A549 (cell line): ENCODE measurements at regions not wholly inside any gene's neighbourhood (a gene's known extent, or its start where the extent isn't known, plus 50 kb on each side); places are given as distances from the start of the nearest gene placed in this dataset.

Source experiments
- ATAC-seq, 2 experiments: fragments of 200-7000 bp in 1 of 2; fragments of >200 bp in 1 of 2; cut with Nextera tagmentation in 1 of 2; cut with Tn5 transposase in 1 of 2; 3 replicates each; pipeline versions ENCODE4 v1.8.0 to v1.9.1; 2018 to 2020; ENCODE audit warnings: mild to moderate bottlenecking in 1 of 2, moderate library complexity in 1 of 2
- CTCF ChIA-PET: fragments of 300-600 bp; sonication (Branson Sonifier 250); formaldehyde crosslinking; extraction: SDS; loops from one replicate; lab custom pipeline; 2021; ENCODE audit warnings: antibody characterized with exemption, inconsistent platforms; lab: Yijun Ruan, JAX
- POLR2A ChIA-PET: fragments of 350-600 bp; formaldehyde crosslinking; extraction: SDS; loops from one replicate; lab custom pipeline; 2021; ENCODE audit warnings: antibody characterized with exemption, inconsistent platforms; lab: Yijun Ruan, JAX
- DNase-seq, 2 experiments: peaks; one replicate each; pipeline versions ENCODE4 v3.0.0 to v3.0.0-alpha.2; 2011 to 2016; ENCODE audit warnings: low read depth in 1 of 2, low spot score in 1 of 2
- FAIRE-seq: peaks from 2 replicates; lab custom pipeline; 2011; peaks lifted over from hg19 to GRCh38; lab: Jason Lieb, UNC
- H3K27ac ChIP-seq, 2 experiments: fragments of >200 bp; sonication (Bioruptor Twin); formaldehyde crosslinking; 3 replicates each; pipeline ENCODE4 v1.5.1; 2016 to 2017
- H3K4me1 ChIP-seq: fragments of >200 bp; sonication (Bioruptor Twin); formaldehyde crosslinking; 3 replicates; pipeline ENCODE4 v1.6.1; 2016
- H3K4me2 ChIP-seq: fragments of >200 bp; sonication (Bioruptor Twin); formaldehyde crosslinking; 3 replicates; pipeline ENCODE4 v1.6.1; 2016
- H3K4me3 ChIP-seq: fragments of >200 bp; sonication (Bioruptor Twin); formaldehyde crosslinking; 3 replicates; pipeline ENCODE4 v1.5.1; 2016
- H3K9me3 ChIP-seq: fragments of >200 bp; sonication (Bioruptor Twin); formaldehyde crosslinking; 3 replicates; pipeline ENCODE4 v1.6.1; 2016
- CHD4 ChIP-seq: fragments of 200-600 bp; sonication (generic); IDR thresholded peaks from 2 replicates; pipeline ENCODE4 v1.6.1; 2016; ENCODE audit warnings: antibody characterized with exemption, mild to moderate bottlenecking, borderline replicate concordance
- EHF ChIP-seq: fragments of 250-450 bp; sonication (Bioruptor Pico); IDR thresholded peaks from 2 replicates; pipeline ENCODE4 v1.5.0; 2020; ENCODE audit warnings: mild to moderate bottlenecking
- EHMT2 ChIP-seq: fragments of 200-600 bp; sonication (generic); IDR thresholded peaks from 2 replicates; pipeline ENCODE4 v1.6.1; 2016; ENCODE audit warnings: antibody characterized with exemption, low read depth, mild to moderate bottlenecking, moderate library complexity
- ESRRA ChIP-seq: fragments of 150-350 bp; IDR thresholded peaks from 2 replicates; pipeline ENCODE4 v1.6.1; 2014; ENCODE audit warnings: mild to moderate bottlenecking, low read length, borderline replicate concordance
- FOSL2 ChIP-seq, 2 experiments: fragments of 450-650 bp in 1 of 2; fragments of >200 bp in 1 of 2; sonication (Bioruptor Twin) in 1 of 2; formaldehyde crosslinking; IDR thresholded peaks; 2 replicates each; pipeline versions ENCODE4 v1.5.0 to v1.6.1; 2016 to 2020; ENCODE audit warnings: mild to moderate bottlenecking in 1 of 2, moderate library complexity in 1 of 2
- FOXS1 ChIP-seq: fragments of 250-450 bp; sonication (Bioruptor Pico); IDR thresholded peaks from 2 replicates; pipeline ENCODE4 v1.5.0; 2020; ENCODE audit warnings: mild to moderate bottlenecking, moderate library complexity
- GATA3 ChIP-seq: IDR thresholded peaks from 2 replicates; pipeline ENCODE4 v1.6.1; 2012; ENCODE audit warnings: borderline replicate concordance
- HOXA7 ChIP-seq: fragments of 250-450 bp; sonication (Bioruptor Pico); IDR thresholded peaks from 2 replicates; pipeline ENCODE4 v1.5.0; 2020; ENCODE audit warnings: mild to moderate bottlenecking, moderate library complexity
- JUN ChIP-seq, 2 experiments: fragments of >200 bp; sonication (Bioruptor Twin); formaldehyde crosslinking; IDR thresholded peaks; 2 replicates in 1 of 2; 3 replicates in 1 of 2; pipeline ENCODE4 v1.6.1; 2016 to 2017
- MAFK ChIP-seq: fragments of 450-650 bp; IDR thresholded peaks from 2 replicates; pipeline ENCODE4 v1.6.1; 2014; ENCODE audit not compliant: partially characterized antibody
- MAZ ChIP-seq: fragments of 150-350 bp; IDR thresholded peaks from 2 replicates; pipeline ENCODE4 v1.6.1; 2014; ENCODE audit warnings: antibody characterized with exemption, low read depth, low read length, borderline replicate concordance
- NFE2L2 ChIP-seq: fragments of 150-350 bp; conservative IDR thresholded peaks from 2 replicates; pipeline ENCODE4 v1.6.1; 2014; ENCODE audit warnings: low read length
- POLR2A ChIP-seq: IDR thresholded peaks from 2 replicates; pipeline ENCODE4 v1.6.1; 2012; ENCODE audit warnings: mild to moderate bottlenecking, low read length
- POLR2AphosphoS2 ChIP-seq: conservative IDR thresholded peaks from 2 replicates; pipeline ENCODE4 v1.6.1; 2012; ENCODE audit warnings: low read length, improper control_type of control experiment, inconsistent platforms
- RARB ChIP-seq: fragments of 250-450 bp; sonication (Bioruptor Pico); IDR thresholded peaks from 2 replicates; pipeline ENCODE4 v1.8.0; 2021; ENCODE audit warnings: mild to moderate bottlenecking, moderate library complexity
- RNF2 ChIP-seq: fragments of 200-600 bp; sonication (generic); IDR thresholded peaks from 2 replicates; pipeline ENCODE4 v1.6.1; 2016; ENCODE audit warnings: low read depth, mild to moderate bottlenecking, antibody characterized with exemption, moderate library complexity, borderline replicate concordance
- SMC3 ChIP-seq: fragments of >200 bp; sonication (Bioruptor Twin); formaldehyde crosslinking; IDR thresholded peaks from 3 replicates; pipeline ENCODE4 v1.6.1; 2018; ENCODE audit warnings: inconsistent platforms
- TFCP2L1 ChIP-seq: fragments of 250-450 bp; sonication (Bioruptor Pico); IDR thresholded peaks from 2 replicates; pipeline ENCODE4 v1.5.0; 2021; ENCODE audit warnings: mild to moderate bottlenecking
- ZFP36 ChIP-seq: fragments of 450-650 bp; IDR thresholded peaks from 2 replicates; pipeline ENCODE4 v1.6.1; 2014; ENCODE audit warnings: borderline replicate concordance; ENCODE audit not compliant: partially characterized antibody
- ZNF302 ChIP-seq: fragments of 250-450 bp; sonication (Bioruptor Pico); IDR thresholded peaks from 2 replicates; pipeline ENCODE4 v1.9.0; 2021; ENCODE audit warnings: inconsistent platforms, mild to moderate bottlenecking, moderate library complexity
- WGBS: methylation state at CpG from one replicate; pipeline ENCODE4 v1.1.6; 2017; ENCODE audit errors: missing lambda C conversion rate; 5-methylcytosine and 5-hydroxymethylcytosine counted together
- TF ChIP-seq, protein P1 (sequence below): IDR thresholded peaks from 2 replicates; pipeline ENCODE4 v1.6.1; 2012
- TF ChIP-seq, protein P2 (sequence below): fragments of >200 bp; sonication (Bioruptor Twin); formaldehyde crosslinking; IDR thresholded peaks from 2 replicates; pipeline ENCODE4 v1.6.1; 2016
- TF ChIP-seq, protein P3 (sequence below): IDR thresholded peaks from 2 replicates; pipeline ENCODE4 v1.6.1; 2012; ENCODE audit warnings: low read depth, borderline replicate concordance

DNA sequence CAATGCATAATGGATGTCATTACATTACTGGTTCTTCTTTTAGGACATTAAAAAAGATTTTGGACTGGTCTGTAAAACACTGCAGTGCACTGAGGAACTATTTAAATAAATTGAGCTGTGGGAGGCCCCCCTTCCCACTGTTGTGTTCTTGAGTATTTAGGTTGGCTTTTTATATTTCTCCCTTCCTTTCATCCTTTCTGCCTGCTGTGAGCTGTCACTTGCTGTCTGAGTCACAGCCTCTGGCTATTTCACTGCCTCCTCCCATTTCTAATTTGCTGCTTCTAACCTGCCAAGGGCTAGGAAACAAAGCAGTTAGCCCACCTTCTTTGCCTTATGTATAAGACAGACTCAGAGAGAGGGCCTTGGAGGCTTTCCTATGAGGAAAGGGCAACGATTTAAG, 89.0 kb upstream of the FNDC3B start (continued):
- TF ChIP-seq, protein P1, sequence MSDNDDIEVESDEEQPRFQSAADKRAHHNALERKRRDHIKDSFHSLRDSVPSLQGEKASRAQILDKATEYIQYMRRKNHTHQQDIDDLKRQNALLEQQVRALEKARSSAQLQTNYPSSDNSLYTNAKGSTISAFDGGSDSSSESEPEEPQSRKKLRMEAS: no peak
- no peak for TF ChIP-seq EHMT2

DNA sequence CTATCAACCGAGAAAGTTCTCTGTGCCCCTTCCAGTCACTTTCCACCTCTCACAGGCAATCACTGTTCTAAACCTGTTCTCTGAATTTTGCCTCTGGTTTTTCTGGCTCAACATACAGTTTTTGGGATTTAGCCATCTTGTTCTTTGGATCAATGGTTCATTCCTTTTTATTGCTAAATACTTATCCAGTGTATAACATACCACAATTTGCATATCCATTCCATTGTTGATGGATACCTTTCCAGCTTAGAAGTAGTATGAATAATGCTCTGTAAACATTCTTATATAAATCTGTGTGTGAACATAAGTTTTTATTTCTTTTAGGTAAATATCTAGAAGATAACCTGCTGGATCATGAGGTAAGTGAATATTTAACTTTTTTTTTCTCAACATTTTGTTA, 87.8 kb upstream of the FNDC3B start:
- CTCF ChIA-PET: no interaction called here

DNA sequence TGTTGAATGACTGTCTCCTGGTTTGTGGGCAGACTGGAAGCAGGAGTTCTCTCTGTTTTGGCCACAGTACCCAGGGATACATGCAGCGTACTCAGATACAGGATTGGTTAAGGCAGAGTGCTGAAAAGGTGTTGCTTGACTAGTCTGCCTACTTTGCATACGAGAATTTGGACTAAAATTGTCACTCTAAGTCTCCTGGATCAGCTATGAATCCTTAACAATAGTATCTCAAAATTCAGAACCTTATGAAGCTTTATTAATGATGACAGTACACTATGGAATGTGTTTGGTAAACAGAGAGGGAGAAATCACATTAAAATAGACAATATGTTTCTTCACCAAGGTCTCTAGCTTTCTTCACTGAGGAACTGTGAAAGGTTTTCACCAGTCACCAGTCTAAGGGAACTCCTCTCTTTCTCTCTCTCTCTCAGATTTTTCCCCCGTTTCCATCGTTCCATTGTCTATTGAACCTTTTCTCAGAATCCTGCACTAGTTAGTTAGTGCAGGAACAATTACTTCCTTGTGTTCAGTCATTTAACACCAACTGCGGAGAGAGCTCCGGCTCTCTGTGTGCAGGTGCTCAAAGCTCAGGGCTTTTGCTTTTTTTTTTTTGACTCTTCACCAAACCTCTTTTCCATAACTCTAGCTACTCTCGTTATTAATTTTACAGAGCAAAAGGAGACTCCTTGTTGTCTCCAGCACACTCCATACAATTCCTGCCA, 85.9 kb upstream of the FNDC3B start:
- peak overlapping the region; percentile 63 for H3K4me2 ChIP-seq
- TF ChIP-seq JUN (IDR thresholded peaks at IDR 0.05) (no peak), FOSL2 (IDR thresholded peaks at IDR 0.05) (no peak), FOSL2 (CRISPR knock-in tag; IDR thresholded peaks at IDR 0.05) (peak; percentile 35; the same call in 1 of the 2 replicates)
- TF ChIP-seq, all 56 proteins: peak for 1
- 72% methylated on average over 7 of the region's 7 CpGs for WGBS
- Histone ChIP-seq H3K9me3 (no peaks in the 10 kb centered on the region), H3K4me1 (peaks cover 66% of the 10 kb centered on the region), H3K27ac (peak overlapping the region; percentile 67 to 75), H3K4me3 (no peak overlapping the region)
- DNase-seq (no peak), ATAC-seq (peak in 1 of 2 experiments; percentile 64; a peak in 3 of 6 replicates), FAIRE-seq (no peak)
- ChIA-PET POLR2A (interaction anchor here (0.6 kb wide), 1 partner anchor 143 kb away, joined by 3 read pairs; the partner anchor contains the start of gene PLD1), CTCF (no interaction called here)

More for the DNA sequence above, 87.8 kb upstream of the FNDC3B start:
- Histone ChIP-seq H3K4me3 (no peak overlapping the region), H3K27ac (peak overlapping the region in 1 of 2 experiments; percentile 60; a peak in 2 of 6 replicates), H3K9me3 (no peaks in the 10 kb centered on the region), H3K4me1 (peaks cover 69% of the 10 kb centered on the region), H3K4me2 (peak overlapping the region; percentile 23; the same call in 1 of the 3 replicates)
- POLR2A ChIA-PET: no interaction called here
- no peak for ATAC-seq
- DNase-seq: no peak
- no peak for TF ChIP-seq TFCP2L1 (CRISPR knock-in tag)
- no peak for TF ChIP-seq NFE2L2
- 94% methylated on average over 1 of the region's 1 CpG for WGBS
- FAIRE-seq: no peak

DNA sequence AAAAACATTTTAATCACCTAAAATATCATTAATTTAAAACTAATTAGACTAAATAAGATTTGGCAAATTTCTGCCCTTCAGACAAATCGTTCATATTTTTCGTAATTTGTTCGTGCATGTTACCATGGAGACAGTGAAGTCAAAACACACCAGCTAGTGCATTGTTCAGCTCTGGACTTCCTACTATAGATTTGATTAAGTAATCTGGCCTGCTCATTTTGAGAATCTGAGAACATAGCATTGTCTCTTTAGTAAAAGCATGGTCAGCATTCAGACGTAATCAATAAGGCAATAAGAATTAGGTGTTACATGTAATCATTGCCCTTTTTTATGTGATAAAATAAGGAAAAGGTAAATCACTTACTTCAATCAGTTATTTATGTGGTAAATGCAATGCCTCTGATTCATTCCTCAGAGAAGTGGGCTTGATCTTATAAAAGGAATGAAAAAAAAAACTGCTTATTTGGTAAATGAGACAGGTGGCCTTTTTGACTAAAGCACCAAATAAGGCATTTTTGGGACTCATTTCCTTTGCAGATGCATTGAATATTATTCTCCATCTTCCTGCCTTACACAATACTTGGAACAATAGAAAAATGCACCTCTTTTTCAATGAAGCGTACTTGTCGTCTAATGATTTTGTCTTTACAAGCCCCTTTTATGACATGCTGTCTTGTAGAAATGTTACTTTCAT, 84.5 kb upstream of the FNDC3B start:
- FAIRE-seq (no peak), ATAC-seq (no peak), DNase-seq (peak in 1 of 2 experiments; percentile 25)
- TF ChIP-seq MAFK: peak; percentile 12
- no peak for TF ChIP-seq ESRRA
- H3K4me3 ChIP-seq: no peak overlapping the region
- POLR2A ChIA-PET: no interaction called here
- peaks cover 59% of the 10 kb centered on the region for H3K4me1 ChIP-seq
- 59% methylated on average over 6 of the region's 6 CpGs for WGBS
- CTCF ChIA-PET: no interaction called here
- H3K27ac ChIP-seq: peak overlapping the region in 1 of 2 experiments; percentile 3; a peak in 1 of 6 replicates
- no peaks in the 10 kb centered on the region for H3K9me3 ChIP-seq
- H3K4me2 ChIP-seq: peak overlapping the region; percentile 6; the same call in 1 of the 3 replicates

DNA sequence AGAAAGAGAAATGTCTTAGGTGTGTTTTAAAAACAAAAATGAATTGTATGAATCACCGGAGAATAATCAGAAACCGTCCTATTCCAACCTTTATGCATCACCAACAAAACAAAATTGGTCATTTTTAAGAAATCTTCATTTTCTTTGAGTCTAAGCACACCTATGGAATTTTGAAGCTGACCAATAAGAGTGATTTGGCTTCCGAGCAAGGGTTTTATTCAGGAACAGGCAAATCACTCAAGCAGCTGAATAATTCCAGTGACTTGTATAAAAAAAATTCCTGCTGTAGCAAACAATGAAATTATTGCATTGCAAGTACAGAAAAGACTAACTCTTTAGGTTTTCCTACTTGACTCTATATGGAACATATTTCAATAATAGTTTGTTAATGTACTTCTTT, 83.8 kb upstream of the FNDC3B start:
- 87% methylated on average over 3 of the region's 3 CpGs for WGBS
- ATAC-seq (no peak), FAIRE-seq (no peak)
- CTCF ChIA-PET: interaction anchor here (1.1 kb wide), 1 partner anchor 20 kb away, joined by 3 read pairs; no protein-coding TSS in a partner anchor
- no peak for TF ChIP-seq RNF2
- no peak for TF ChIP-seq MAFK
- TF ChIP-seq, all 56 proteins: peak for 0
- H3K4me2 ChIP-seq: no peak overlapping the region
- H3K9me3 ChIP-seq: no peaks in the 10 kb centered on the region
- H3K27ac ChIP-seq: no peak overlapping the region
- peaks cover 52% of the 10 kb centered on the region for H3K4me1 ChIP-seq
- no peak overlapping the region for H3K4me3 ChIP-seq
- DNase-seq: no peak
- POLR2A ChIA-PET: no interaction called here

DNA sequence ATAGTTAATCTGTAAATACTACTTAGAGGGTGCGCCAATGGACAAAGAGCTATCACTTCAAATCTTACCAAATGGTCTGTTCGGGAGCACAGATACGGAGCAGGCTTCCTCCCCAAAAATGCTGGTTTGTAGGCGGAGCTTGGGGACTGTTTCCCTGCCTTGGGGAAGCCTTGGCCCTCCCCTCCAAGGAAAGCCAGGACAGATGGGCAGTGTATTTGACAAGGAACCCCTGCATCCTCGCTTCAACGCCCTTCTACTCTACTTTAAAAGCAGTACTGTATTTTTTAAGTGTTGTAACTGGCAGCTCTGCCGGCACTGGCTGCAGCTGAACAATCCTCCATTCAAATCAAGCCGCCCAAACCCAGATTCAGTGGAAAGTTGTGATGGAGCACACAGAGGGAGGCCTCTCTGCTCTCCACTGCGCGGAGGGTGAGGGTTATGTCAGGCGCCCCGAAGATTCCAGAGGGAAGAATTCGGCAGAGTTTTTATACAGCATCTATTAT, 83.1 kb upstream of the FNDC3B start:
- Histone ChIP-seq H3K4me1 (peaks cover 51% of the 10 kb centered on the region), H3K9me3 (no peaks in the 10 kb centered on the region), H3K27ac (peak overlapping the region in 1 of 2 experiments; percentile 63; a peak in 4 of 6 replicates), H3K4me3 (no peak overlapping the region), H3K4me2 (no peak overlapping the region)
- ATAC-seq (no peak), FAIRE-seq (no peak), DNase-seq (no peak)
- POLR2A ChIA-PET: no interaction called here
- CTCF ChIA-PET: interaction anchor here (0.5 to 1.1 kb wide), 2 partner anchors 20 to 97 kb away, joined by 3 read pairs; no protein-coding TSS in a partner anchor
- WGBS: 95% methylated on average over 13 of the region's 13 CpGs
- TF ChIP-seq ZNF302 (no peak), CHD4 (no peak), POLR2AphosphoS2 (no peak), POLR2A (no peak), FOXS1 (CRISPR knock-in tag) (no peak), SMC3 (no peak), ESRRA (no peak), GATA3 (no peak), RARB (CRISPR knock-in tag) (no peak), EHF (CRISPR knock-in tag) (no peak), MAZ (no peak), ZFP36 (no peak), HOXA7 (CRISPR knock-in tag) (no peak)
- TF ChIP-seq, protein P2, sequence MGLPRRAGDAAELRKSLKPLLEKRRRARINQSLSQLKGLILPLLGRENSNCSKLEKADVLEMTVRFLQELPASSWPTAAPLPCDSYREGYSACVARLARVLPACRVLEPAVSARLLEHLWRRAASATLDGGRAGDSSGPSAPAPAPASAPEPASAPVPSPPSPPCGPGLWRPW: no peak
- TF ChIP-seq, protein P3, sequence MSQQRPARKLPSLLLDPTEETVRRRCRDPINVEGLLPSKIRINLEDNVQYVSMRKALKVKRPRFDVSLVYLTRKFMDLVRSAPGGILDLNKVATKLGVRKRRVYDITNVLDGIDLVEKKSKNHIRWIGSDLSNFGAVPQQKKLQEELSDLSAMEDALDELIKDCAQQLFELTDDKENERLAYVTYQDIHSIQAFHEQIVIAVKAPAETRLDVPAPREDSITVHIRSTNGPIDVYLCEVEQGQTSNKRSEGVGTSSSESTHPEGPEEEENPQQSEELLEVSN: no peak
